Stimulated activated memory B cell treated with anti-CD40 and anti-IgM and Interleukin-4, amounts not matched to agents 10 μg/mL and 1 μg/mL and 100 μg/mL, for 72 hours (primary cell): ENCODE measurements at regions not wholly inside any gene's neighbourhood (a gene's known extent, or its start where the extent isn't known, plus 50 kb on each side); places are given as distances from the start of the nearest gene placed in this dataset.

Source experiments
- ATAC-seq: fragments of 150-1000 bp; cut with Tn5 transposase; 2 replicates; pipeline ENCODE4 v1.10.0; 2021
- H3K27ac Mint-ChIP-seq: one replicate; pipeline ENCODE4 v1.8.0; 2022; ENCODE audit warnings: mild to moderate bottlenecking, mixed read lengths
- H3K27me3 Mint-ChIP-seq: one replicate; pipeline ENCODE4 v1.8.0; 2022; ENCODE audit warnings: mixed read lengths
- H3K36me3 Mint-ChIP-seq: one replicate; pipeline ENCODE4 v1.8.0; 2022; ENCODE audit warnings: mixed read lengths
- H3K4me1 Mint-ChIP-seq: one replicate; pipeline ENCODE4 v1.8.0; 2022; ENCODE audit warnings: mixed read lengths
- H3K4me3 Mint-ChIP-seq: one replicate; pipeline ENCODE4 v1.8.0; 2022; ENCODE audit warnings: mild to moderate bottlenecking, moderate library complexity, mixed read lengths
- H3K9me3 Mint-ChIP-seq: one replicate; pipeline ENCODE4 v1.8.0; 2022; ENCODE audit warnings: mixed read lengths

GRCh38 chr13:64410276-64411053 is 2819.7 kb downstream of the PCDH9 start:
- no peak for ATAC-seq
- Mint-ChIP-seq H3K4me3 (no peak overlapping the region), H3K9me3 (peaks cover 3% of the 10 kb centered on the region), H3K27ac (no peak overlapping the region), H3K36me3 (no peaks in the 10 kb centered on the region), H3K4me1 (no peaks in the 10 kb centered on the region), H3K27me3 (no peaks in the 10 kb centered on the region)

DNA sequence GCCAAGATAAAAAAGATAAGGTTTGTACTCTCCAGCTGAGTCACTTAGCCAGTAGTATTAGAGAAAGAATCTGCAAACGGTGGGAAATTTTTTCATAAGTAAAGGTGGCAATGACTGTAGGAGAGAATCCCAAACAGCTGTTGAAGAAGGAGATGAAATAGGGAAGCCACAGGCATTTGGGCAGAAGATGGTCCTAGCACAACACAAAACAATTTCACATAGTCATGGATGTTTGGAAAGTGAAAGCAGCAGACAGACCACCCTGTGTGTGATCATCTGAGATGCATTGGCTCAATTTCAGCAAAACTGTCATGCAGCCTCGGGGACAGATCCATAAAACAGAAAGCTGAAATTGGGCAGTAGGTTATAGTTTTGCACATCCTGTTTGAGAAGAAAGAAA is 2832.4 kb downstream of the PCDH9 start:
- no peak for ATAC-seq
- H3K4me1 Mint-ChIP-seq: no peaks in the 10 kb centered on the region
- no peak overlapping the region for H3K27ac Mint-ChIP-seq
- no peaks in the 10 kb centered on the region for H3K27me3 Mint-ChIP-seq
- no peak overlapping the region for H3K4me3 Mint-ChIP-seq
- peaks cover 4% of the 10 kb centered on the region for H3K9me3 Mint-ChIP-seq
- no peaks in the 10 kb centered on the region for H3K36me3 Mint-ChIP-seq

DNA sequence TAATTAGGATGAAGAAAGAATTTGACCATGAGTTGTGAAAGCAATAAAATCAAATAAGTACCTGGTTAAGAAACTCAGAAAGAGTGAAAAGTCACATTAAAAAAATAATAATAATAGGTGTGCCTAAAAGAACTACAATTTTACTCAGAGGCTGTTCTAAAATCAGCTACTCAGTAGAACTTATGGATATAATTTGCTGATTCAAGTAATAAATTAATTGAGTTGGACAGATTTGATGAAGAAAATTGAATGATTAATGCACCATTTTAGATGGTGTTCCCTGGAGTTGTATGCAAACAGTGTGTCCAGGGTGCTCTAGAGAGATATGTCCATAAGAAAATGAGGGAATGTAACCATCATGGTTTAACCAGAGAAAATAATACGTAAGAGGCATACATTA is 2852.5 kb downstream of the PCDH9 start:
- Mint-ChIP-seq H3K27ac (no peak overlapping the region), H3K36me3 (no peaks in the 10 kb centered on the region), H3K4me1 (no peaks in the 10 kb centered on the region), H3K27me3 (no peaks in the 10 kb centered on the region), H3K4me3 (no peak overlapping the region), H3K9me3 (peaks cover 20% of the 10 kb centered on the region)
- no peak for ATAC-seq

DNA sequence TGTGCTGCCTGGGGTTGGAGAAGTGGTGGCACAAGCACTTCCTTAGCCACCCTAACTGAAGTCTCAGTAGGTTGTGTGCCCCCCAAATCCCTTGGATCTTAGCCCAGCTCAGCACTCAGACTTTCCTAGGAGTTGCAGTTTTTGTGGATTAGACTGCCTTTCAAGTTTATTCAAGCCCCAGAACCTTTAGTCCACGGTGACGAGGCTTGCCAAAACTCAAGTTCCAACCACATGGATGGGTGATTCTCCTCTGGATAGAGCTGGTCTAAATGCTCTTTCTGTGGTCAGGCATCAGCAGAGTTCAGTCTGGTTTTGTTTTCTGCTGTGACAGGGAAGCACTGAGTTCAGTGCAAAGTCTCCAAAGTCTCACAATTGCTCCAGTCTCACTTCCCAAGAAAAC is 2858.7 kb downstream of the PCDH9 start:
- no peaks in the 10 kb centered on the region for H3K4me1 Mint-ChIP-seq
- H3K27me3 Mint-ChIP-seq: no peaks in the 10 kb centered on the region
- no peak overlapping the region for H3K27ac Mint-ChIP-seq
- ATAC-seq: no peak
- peaks cover 15% of the 10 kb centered on the region for H3K9me3 Mint-ChIP-seq
- no peak overlapping the region for H3K4me3 Mint-ChIP-seq
- H3K36me3 Mint-ChIP-seq: no peaks in the 10 kb centered on the region

- ATAC-seq: no peak
- no peak overlapping the region for H3K27ac Mint-ChIP-seq
- H3K9me3 Mint-ChIP-seq: peaks cover 15% of the 10 kb centered on the region
- no peaks in the 10 kb centered on the region for H3K27me3 Mint-ChIP-seq
- H3K4me3 Mint-ChIP-seq: no peak overlapping the region
- no peaks in the 10 kb centered on the region for H3K36me3 Mint-ChIP-seq
- no peaks in the 10 kb centered on the region for H3K4me1 Mint-ChIP-seq
These were observed 2859.1 kb downstream of the PCDH9 start for GRCh38 chr13:64371045-64371444.

GRCh38 chr13:64369121-64369520 is 2861.0 kb downstream of the PCDH9 start:
- no peak overlapping the region for H3K27ac Mint-ChIP-seq
- no peak for ATAC-seq
- H3K36me3 Mint-ChIP-seq: no peaks in the 10 kb centered on the region
- no peaks in the 10 kb centered on the region for H3K27me3 Mint-ChIP-seq
- peaks cover 7% of the 10 kb centered on the region for H3K9me3 Mint-ChIP-seq
- H3K4me3 Mint-ChIP-seq: no peak overlapping the region
- no peaks in the 10 kb centered on the region for H3K4me1 Mint-ChIP-seq

DNA sequence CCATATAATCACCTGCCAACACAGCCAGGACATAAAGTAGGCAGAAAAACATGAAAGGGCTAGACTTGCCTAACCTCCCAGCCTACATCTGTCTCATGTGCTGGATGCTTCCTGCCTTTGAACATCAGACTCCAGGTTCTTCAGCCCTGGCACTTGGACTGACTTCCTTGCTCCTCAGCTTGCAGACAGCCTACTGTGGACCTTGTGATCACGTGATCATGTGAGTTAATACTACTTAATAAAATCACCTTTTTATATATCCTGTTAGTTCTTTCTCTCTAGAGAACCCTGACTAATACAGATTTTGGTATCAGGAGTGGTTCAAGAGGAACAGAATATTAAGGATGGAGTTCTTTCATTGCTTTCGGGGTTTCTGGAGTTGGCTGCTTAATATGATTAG is 2867.6 kb downstream of the PCDH9 start:
- no peak for ATAC-seq
- no peaks in the 10 kb centered on the region for H3K9me3 Mint-ChIP-seq
- H3K36me3 Mint-ChIP-seq: no peaks in the 10 kb centered on the region
- no peaks in the 10 kb centered on the region for H3K4me1 Mint-ChIP-seq
- no peaks in the 10 kb centered on the region for H3K27me3 Mint-ChIP-seq
- H3K27ac Mint-ChIP-seq: no peak overlapping the region
- H3K4me3 Mint-ChIP-seq: no peak overlapping the region

DNA sequence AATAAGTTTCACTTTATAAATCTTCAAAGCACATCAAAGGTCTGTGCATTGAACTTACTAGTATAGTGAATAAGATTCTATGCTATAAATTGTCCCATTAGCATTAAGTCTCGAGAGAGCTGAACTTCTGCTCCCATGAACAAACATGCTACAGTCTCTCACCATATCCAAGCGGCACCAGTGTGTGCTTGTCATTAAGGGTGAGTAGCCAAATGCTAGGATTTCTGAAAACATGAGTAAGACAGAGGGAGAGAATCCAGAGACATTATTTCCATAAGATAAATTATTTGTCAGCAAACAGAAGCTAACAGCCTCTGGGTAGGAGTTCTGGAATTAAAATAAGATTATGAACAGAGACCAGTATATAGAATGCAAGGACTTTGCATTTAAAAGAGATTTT is 2882.5 kb downstream of the PCDH9 start:
- Mint-ChIP-seq H3K36me3 (no peaks in the 10 kb centered on the region), H3K4me1 (no peaks in the 10 kb centered on the region), H3K9me3 (peaks cover 6% of the 10 kb centered on the region), H3K27ac (no peak overlapping the region), H3K4me3 (no peak overlapping the region), H3K27me3 (no peaks in the 10 kb centered on the region)
- ATAC-seq: no peak

- no peak overlapping the region for H3K4me3 Mint-ChIP-seq
- H3K36me3 Mint-ChIP-seq: no peaks in the 10 kb centered on the region
- H3K4me1 Mint-ChIP-seq: no peaks in the 10 kb centered on the region
- peaks cover 6% of the 10 kb centered on the region for H3K9me3 Mint-ChIP-seq
- no peak overlapping the region for H3K27ac Mint-ChIP-seq
- no peak for ATAC-seq
- H3K27me3 Mint-ChIP-seq: no peaks in the 10 kb centered on the region
These were observed 2890.6 kb downstream of the PCDH9 start for GRCh38 chr13:64339373-64340063.

DNA sequence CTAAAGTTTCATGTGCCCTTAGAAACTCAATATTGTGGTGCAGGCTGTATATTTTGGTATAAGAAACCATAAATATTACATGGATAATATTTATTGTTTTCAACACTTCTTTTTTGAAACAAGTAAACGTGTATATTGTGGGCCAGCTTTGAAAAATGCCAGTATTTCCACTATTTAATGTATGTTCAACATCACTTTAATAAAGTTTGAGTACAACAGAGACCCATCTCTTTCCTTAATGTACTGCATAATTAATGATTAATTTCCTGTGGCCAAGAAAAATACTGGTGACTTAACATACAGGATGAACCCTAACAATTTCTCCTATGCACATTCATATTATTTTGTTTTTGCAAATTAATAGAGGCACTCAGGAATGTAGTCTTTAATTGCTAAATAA is 2891.5 kb downstream of the PCDH9 start:
- Mint-ChIP-seq H3K4me1 (no peaks in the 10 kb centered on the region), H3K9me3 (peaks cover 9% of the 10 kb centered on the region), H3K36me3 (no peaks in the 10 kb centered on the region), H3K27me3 (no peaks in the 10 kb centered on the region), H3K4me3 (no peak overlapping the region), H3K27ac (no peak overlapping the region)
- ATAC-seq: no peak

DNA sequence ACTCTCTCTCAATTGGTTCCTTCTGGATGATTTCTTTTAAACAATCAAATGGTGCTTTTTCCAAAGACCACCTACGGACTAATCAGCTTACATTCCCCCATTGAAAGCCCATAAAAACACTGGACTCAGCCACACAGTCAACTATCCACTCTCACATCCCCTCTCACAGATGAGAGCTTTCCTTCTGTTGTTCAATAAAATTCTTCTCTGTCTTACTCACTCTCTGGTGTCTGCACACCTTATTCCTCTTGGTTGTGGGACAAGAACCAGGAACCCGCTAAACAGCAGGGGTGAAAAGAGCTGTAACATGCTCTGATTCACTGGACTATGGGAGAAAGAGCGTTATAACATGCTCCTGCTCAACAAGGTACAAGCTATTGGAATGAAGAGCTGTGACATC is 2896.2 kb downstream of the PCDH9 start:
- no peaks in the 10 kb centered on the region for H3K27me3 Mint-ChIP-seq
- H3K4me1 Mint-ChIP-seq: no peaks in the 10 kb centered on the region
- ATAC-seq: no peak
- H3K27ac Mint-ChIP-seq: no peak overlapping the region
- H3K36me3 Mint-ChIP-seq: no peaks in the 10 kb centered on the region
- no peak overlapping the region for H3K4me3 Mint-ChIP-seq
- peaks cover 7% of the 10 kb centered on the region for H3K9me3 Mint-ChIP-seq

- no peaks in the 10 kb centered on the region for H3K36me3 Mint-ChIP-seq
These were observed 2898.1 kb downstream of the PCDH9 start for GRCh38 chr13:64332048-64332447.

GRCh38 chr13:64327505-64328194 is 2902.5 kb downstream of the PCDH9 start:
- Mint-ChIP-seq H3K9me3 (peaks cover 6% of the 10 kb centered on the region), H3K36me3 (no peaks in the 10 kb centered on the region), H3K27me3 (no peaks in the 10 kb centered on the region), H3K4me1 (no peaks in the 10 kb centered on the region), H3K27ac (no peak overlapping the region), H3K4me3 (no peak overlapping the region)
- no peak for ATAC-seq

More at GRCh38 chr13:64332048-64332447, 2898.1 kb downstream of the PCDH9 start:
- Mint-ChIP-seq H3K4me3 (no peak overlapping the region), H3K4me1 (no peaks in the 10 kb centered on the region), H3K9me3 (peaks cover 7% of the 10 kb centered on the region), H3K27me3 (no peaks in the 10 kb centered on the region), H3K27ac (no peak overlapping the region)
- no peak for ATAC-seq

- no peaks in the 10 kb centered on the region for H3K27me3 Mint-ChIP-seq
These were observed 2898.7 kb upstream of the PCDH20 start for GRCh38 chr13:64314331-64314730.

DNA sequence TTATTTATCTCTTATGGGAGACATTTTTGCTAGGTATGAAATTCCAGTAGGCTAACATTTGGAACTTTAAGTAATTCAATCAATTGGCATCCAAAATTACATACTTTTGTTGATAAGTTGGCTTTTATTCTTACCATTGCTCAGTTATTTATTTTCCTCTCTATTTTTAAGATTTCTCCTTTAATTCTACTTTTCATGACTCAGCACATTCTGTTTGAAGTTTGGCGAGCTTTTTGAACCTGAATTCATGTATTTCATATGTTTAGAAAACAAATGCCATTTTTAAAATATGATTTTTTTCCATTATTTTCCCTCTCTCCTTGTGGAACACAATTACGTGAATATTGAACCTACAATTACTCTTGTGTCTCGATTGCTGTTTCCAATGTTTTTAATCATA is 2896.3 kb upstream of the PCDH20 start:
- Mint-ChIP-seq H3K27me3 (no peaks in the 10 kb centered on the region), H3K4me1 (no peaks in the 10 kb centered on the region)
- no peak for ATAC-seq

More at GRCh38 chr13:64314331-64314730, 2898.7 kb upstream of the PCDH20 start:
- Mint-ChIP-seq H3K27ac (no peak overlapping the region), H3K4me1 (no peaks in the 10 kb centered on the region), H3K9me3 (peaks cover 5% of the 10 kb centered on the region), H3K36me3 (no peaks in the 10 kb centered on the region), H3K4me3 (no peak overlapping the region)
- ATAC-seq: no peak

DNA sequence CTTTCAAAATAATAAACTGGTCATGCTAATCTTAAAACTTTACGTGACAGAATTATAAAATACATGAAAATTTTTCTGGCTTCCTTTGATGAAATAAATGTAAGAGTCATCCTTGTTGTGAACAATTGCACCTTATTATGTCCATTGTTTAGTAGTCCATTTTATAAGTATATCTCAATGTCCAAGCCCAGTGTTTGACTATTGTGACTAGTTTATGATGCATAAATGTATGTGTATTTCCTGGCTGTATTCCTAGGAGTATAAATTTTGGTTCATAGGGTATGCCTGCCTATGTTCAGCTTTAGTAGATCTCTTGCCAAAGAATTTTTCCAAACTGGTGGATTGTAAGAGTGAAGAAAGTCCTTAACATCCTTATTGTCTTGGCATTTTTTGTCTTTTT is 2895.5 kb upstream of the PCDH20 start:
- Mint-ChIP-seq H3K4me3 (no peak overlapping the region), H3K4me1 (no peaks in the 10 kb centered on the region), H3K27ac (no peak overlapping the region), H3K27me3 (no peaks in the 10 kb centered on the region), H3K36me3 (no peaks in the 10 kb centered on the region), H3K9me3 (peaks cover 3% of the 10 kb centered on the region)
- no peak for ATAC-seq

More for the DNA sequence above, 2896.3 kb upstream of the PCDH20 start:
- no peak overlapping the region for H3K4me3 Mint-ChIP-seq
- H3K9me3 Mint-ChIP-seq: peaks cover 3% of the 10 kb centered on the region
- no peaks in the 10 kb centered on the region for H3K36me3 Mint-ChIP-seq
- H3K27ac Mint-ChIP-seq: no peak overlapping the region
